Erythroblast (primary cell): ENCODE measurements at regions not wholly inside any gene's neighbourhood (a gene's known extent, or its start where the extent isn't known, plus 50 kb on each side); places are given as distances from the start of the nearest gene placed in this dataset.

ENCODE experiments used
- GATA1 ChIP-seq: IDR thresholded peaks from 2 replicates; pipeline ENCODE4 v1.6.1; 2011; ENCODE audit warnings: low read depth, mild to moderate bottlenecking, control low read depth, low read length, moderate library complexity
- POLR2A ChIP-seq: IDR thresholded peaks from 2 replicates; pipeline ENCODE4 v1.6.1; 2011; ENCODE audit warnings: mild to moderate bottlenecking, low read length

- TF ChIP-seq POLR2A (no peak), GATA1 (no peak)
Measured at GRCh38 chr21:39097981-39098380, 85.3 kb downstream of the PSMG1 start.
